ENCODE measurements at regions not wholly inside any gene's neighbourhood (a gene's known extent, or its start where the extent isn't known, plus 50 kb on each side); places are given as distances from the start of the nearest gene placed in this dataset.

DNA sequence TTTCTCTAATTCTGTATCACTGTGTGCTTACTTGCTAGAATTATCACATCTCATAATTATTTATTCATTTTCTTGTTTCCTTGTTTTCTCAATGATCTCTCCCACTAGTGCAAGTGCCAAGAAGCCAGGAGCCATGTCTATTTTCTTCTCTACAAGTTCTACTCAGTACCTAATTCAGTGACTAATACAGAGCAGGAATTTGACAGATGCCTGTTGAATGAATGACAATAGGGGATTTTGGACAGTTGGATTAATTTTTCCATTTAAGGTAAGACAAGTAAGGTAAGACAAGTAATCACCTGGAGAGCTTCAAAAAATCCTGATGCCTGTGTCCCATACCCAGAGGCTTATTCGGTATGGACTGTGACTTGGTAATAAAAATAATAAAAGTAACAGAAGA, 81.0 kb downstream of the EDN1 start:
- TF ChIP-seq, protein P1, sequence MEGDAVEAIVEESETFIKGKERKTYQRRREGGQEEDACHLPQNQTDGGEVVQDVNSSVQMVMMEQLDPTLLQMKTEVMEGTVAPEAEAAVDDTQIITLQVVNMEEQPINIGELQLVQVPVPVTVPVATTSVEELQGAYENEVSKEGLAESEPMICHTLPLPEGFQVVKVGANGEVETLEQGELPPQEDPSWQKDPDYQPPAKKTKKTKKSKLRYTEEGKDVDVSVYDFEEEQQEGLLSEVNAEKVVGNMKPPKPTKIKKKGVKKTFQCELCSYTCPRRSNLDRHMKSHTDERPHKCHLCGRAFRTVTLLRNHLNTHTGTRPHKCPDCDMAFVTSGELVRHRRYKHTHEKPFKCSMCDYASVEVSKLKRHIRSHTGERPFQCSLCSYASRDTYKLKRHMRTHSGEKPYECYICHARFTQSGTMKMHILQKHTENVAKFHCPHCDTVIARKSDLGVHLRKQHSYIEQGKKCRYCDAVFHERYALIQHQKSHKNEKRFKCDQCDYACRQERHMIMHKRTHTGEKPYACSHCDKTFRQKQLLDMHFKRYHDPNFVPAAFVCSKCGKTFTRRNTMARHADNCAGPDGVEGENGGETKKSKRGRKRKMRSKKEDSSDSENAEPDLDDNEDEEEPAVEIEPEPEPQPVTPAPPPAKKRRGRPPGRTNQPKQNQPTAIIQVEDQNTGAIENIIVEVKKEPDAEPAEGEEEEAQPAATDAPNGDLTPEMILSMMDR (optimal IDR thresholded peaks at IDR 0.05 in 1 of 3, IDR thresholded peaks at IDR 0.05 in 1 of 3, conservative IDR thresholded peaks at IDR 0.05 in 1 of 3; ENCODE audit: extremely low read depth in 1 of 3, insufficient read depth in 2 of 3, low read length in 3 of 3): no peak
- TF ChIP-seq EZH2 (IDR thresholded peaks at IDR 0.05; ENCODE audit: low read length): no peak
